SKM-1 treated with dmso at 0.1 percent for 144 hours (cell line): ENCODE measurements at regions not wholly inside any gene's neighbourhood (a gene's known extent, or its start where the extent isn't known, plus 50 kb on each side); places are given as distances from the start of the nearest gene placed in this dataset.

ENCODE experiments used
- DNase-seq: peaks from one replicate; lab custom pipeline; 2025; ENCODE audit not compliant: unreplicated experiment; lab: John Stamatoyannopoulos, UW

DNA sequence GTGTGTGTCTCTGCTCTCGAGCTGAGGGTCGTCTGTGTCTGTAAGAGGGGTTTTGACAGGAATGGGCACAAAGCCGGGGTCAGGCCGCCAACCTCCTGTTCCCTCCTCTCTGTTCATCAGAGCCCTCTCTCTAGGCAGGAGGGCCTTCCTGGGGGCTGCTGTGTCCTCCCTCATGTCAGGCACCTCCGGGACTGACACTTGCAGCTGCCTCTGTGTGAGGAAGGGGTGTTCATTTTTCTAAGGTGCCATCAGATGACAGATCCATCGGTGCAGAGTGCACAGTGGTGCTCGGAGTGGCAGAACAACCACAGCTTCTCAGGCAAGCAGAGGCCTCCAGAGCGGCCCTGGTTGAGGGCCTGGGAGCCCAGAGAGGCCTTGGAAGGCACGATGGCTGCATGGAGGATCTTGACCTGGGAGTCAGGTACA is 265.4 kb upstream of the B3GAT1 start:
- no peak for DNase-seq

GRCh38 chr11:134676516-134677287 is 264.7 kb upstream of the B3GAT1 start:
- no peak for DNase-seq

DNA sequence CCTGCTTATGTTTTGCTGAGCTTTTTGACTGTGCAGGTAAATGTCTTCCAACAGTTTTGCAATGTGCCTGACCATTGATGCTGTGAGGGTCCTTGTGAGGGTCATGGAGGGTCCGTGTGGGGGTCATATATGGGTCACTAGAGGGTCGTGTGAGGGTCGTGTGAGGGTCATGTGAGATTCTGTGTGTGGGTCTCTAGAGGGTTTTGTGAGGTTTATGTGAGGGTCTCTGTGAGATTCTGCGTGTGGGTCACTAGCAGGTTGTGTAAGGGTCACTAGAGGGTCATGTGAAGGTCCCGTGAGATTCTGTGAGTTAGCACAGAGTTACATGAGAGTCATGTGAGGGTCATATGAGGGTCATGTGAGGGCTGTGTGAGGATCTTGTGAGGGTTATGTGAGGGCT is 263.9 kb upstream of the B3GAT1 start:
- no peak for DNase-seq

- no peak for DNase-seq
Observed at GRCh38 chr11:134674974-134675373, 262.9 kb upstream of the B3GAT1 start.

GRCh38 chr11:134670961-134671370 is 258.9 kb upstream of the B3GAT1 start:
- DNase-seq = no peak

- no peak for DNase-seq
Observed at GRCh38 chr11:134670247-134670782, 258.3 kb upstream of the B3GAT1 start.

- DNase-seq = no peak
Observed at GRCh38 chr11:134669796-134670195, 257.8 kb upstream of the B3GAT1 start.

- no peak for DNase-seq
Observed at GRCh38 chr11:134668796-134669195, 256.8 kb upstream of the B3GAT1 start.

GRCh38 chr11:134668076-134668475 is 256.0 kb upstream of the B3GAT1 start:
- no peak for DNase-seq

- no peak for DNase-seq
Observed at GRCh38 chr11:134667505-134667904, 255.5 kb upstream of the B3GAT1 start.

DNA sequence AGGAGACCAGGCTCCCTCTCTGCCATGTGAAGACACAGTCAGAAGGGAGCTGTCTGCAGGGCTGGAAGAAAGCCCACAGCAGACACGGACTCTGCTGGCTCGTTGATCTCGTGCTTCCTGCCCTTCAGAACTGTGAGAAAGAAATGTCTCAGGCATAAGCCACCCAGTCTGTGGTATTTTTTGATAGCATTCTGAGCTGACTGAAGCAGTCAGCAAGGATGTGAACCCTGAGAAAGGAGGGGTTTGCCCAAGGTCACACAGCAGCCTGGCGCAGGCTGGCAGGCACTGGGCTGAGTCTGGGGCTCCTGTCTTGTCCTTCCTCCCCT is 255.1 kb upstream of the B3GAT1 start:
- no peak for DNase-seq

DNA sequence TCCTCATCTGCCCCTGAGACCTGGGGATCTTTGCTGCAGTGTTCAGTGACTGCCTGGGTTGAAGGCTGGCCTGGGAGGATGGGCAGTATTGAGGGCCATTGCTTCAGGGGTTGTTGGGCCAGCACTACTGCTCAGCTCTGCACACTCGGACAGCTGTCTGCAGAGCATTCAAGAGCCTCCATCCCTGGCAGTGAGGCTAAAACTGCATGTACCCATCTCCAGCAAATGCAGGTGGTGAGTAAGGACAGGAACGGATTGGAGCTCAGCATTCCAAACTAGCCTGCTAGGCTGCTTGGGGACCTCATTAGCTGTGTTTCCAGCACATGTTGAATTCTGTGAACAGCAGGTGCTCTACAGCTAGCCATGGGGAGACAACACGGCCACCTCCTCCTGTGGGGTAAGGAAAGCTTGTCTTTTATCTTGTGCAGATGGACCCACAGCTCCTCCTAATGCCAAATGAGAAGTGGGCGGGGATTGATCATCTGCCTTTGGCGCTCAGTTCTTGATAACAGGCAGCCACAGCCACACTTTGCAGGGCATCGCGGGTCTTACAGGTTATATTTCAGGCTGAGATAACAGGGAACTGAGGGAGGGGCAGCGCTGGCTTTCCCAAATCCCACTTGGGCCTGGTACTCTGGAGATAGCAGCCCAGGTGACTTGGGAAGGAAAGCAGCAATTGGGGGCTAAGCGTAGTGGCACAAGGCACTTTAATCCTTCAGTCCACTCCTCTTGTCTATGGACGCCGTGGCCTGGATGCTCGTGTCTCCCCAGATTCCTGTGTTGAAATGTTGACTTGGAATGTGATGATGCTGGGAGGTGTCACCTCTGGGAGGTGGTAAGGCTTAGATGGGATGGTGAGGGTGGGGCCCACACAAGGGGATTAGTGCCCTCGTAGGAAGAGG is 254.5 kb upstream of the B3GAT1 start:
- no peak for DNase-seq

DNA sequence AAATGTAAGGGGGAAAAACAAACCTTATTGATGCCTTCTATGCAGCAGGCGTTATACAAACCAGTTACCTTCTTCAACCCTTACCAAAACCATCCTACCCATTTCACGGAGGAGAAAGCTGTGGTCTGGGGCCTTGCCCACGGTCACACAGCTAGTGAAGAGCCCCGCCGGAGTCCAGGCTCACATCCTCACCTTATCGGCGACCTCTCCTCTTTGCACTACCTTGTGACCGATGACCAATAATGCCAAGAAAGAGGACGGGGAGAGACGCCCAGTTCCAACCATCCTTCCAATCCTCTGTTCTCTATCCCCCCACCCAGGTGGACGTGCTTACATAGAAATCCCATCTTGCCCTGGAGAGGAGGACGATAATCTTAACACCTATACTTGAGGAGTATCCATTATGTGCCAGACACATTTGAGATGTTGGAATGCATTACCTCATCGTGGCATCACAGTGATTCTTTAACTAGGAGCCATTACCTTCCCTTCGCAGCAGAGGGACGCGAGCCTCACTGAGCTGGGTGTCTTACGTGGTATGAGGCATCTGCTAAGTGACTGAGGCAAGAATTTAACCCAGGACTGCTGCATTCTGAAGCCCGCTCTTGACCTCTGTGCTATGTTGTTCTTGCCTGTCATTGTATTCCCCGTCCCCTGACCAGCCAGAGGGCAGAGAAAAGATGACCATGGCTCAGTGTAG is 253.7 kb upstream of the B3GAT1 start:
- DNase-seq = no peak

GRCh38 chr11:134665188-134665535 is 253.1 kb upstream of the B3GAT1 start:
- DNase-seq = no peak

DNA sequence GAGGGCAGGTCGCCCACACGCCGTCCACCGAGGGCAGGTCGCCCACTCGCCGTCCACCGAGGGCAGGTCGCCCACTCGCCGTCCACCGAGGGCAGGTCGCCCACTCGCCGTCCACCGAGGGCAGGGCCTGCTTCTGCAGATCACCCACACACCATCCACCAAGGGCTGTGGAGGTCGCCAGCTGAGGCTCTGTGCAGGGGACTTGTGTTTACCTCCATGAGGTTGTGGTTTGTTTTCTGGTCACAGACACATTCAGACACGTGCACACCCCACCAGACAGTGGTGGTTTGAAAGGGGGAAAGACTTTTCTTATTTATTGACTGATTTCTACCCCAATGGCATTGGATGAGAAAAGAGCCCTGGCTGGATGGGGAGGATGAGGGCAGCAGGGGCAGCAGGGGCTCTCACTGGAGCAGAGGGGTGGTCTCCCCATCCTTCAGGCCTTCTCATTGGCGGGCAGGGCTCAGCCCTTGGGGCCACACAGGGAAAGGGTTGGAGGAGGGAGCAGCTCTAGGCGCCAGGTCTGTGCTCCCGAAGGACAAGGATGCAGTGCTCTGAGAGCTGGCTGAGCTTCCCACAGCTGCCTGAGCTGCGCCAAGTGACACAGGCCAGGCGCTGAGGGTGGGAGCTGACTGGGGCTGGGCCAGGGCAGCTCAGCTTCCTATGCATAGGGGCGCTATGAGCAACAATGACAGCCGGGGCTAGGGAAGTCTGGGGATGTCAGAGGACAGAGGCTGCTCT is 252.6 kb upstream of the B3GAT1 start:
- no peak for DNase-seq

- no peak for DNase-seq
Observed at GRCh38 chr11:134663506-134664313, 251.7 kb upstream of the B3GAT1 start.

DNA sequence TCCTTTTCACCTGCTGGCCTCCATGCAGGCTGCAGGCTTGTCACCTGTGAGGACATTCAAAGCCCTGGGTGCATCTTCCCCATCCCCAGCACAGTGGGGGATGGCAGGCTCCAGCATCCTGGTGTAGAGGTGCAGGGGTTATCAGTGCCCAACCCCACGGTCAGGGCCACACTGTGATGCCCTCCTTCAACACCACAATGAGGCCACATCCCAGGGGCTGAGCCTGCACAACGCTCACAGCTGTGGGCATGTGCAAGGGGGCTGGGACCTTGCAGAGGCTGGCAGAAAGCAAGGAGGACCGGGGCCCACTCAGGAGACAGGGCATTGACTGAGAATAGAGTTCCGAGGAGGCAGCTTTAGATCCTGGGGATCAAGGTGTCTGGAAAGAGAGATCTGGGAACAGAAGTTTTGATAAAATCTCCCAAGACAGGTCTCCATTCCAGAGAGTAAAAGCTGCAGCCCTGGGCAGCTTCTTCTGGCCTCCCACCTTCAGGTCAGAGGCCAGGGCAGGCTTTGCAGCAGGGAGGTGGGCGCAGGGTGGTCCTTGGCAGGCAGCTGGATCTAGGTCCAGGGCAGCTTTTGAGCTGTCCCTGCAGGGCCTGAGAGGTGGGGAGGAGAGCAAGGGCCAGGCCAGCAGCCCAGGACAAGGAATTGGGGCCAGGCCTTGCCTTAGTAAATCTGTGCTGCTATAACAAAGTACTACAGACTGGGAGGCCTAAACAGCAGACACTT is 250.8 kb upstream of the B3GAT1 start:
- no peak for DNase-seq

- DNase-seq = no peak
Observed at GRCh38 chr11:134661660-134662059, 249.6 kb upstream of the B3GAT1 start.

DNA sequence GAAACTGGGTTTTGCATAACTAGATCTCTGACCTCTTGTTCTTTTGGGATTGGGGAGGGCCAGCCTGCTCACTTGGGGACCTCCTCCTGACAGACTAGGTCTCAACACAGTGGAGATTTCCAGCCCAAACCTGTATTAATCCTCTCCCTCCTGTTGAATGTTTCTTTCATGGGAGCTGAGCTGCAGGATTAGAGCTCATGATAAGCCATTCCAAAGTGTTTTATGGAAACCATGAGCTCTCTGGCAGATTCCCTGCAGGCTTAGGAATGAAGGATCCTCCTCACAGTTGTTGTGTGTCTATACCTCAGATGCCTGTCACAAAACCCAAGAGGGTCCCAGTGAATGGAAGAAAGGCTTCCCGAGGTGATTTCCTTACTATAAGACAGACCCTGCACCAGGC is 248.4 kb upstream of the B3GAT1 start:
- DNase-seq = no peak
